HepG2 (cell line): ENCODE measurements at regions not wholly inside any gene's neighbourhood (a gene's known extent, or its start where the extent isn't known, plus 50 kb on each side); places are given as distances from the start of the nearest gene placed in this dataset.

Experiments
- ATAC-seq: fragments of 200-7000 bp; cut with Tn5 transposase; 3 replicates; pipeline ENCODE4 v1.9.1; 2020; ENCODE audit warnings: mild to moderate bottlenecking, moderate library complexity
- BruUV-seq: library from RNA; stranded (reverse); fragments of 400-500 nt; replicated peaks from 2 replicates; lab custom pipeline; 2021; lab: Mats Ljungman, UMichigan
- CTCF ChIA-PET: fragments of 300-600 bp; formaldehyde crosslinking; extraction: SDS; loops from one replicate; lab custom pipeline; 2021; ENCODE audit warnings: low total read pairs, inconsistent platforms, low intra/inter-chr PET ratio; lab: Yijun Ruan, JAX
- POLR2A ChIA-PET: fragments of 350-600 bp; sonication (Branson Sonifier 250); formaldehyde crosslinking; loops from one replicate; lab custom pipeline; 2020; ENCODE audit warnings: antibody characterized with exemption, inconsistent platforms; lab: Yijun Ruan, JAX
- DNase-seq: peaks from one replicate; pipeline ENCODE4 v3.0.0-alpha.2; 2015; ENCODE audit warnings: low spot score
- FAIRE-seq: peaks from 3 replicates; lab custom pipeline; 2011; peaks lifted over from hg19 to GRCh38; lab: Jason Lieb, UNC
- H2AFZ ChIP-seq: one replicate; pipeline ENCODE4 v1.6.1; 2011; ENCODE audit warnings: low read length, inconsistent platforms
- H3K27ac ChIP-seq: fragments of 300-600 bp; 3 replicates; pipeline ENCODE4 v1.8.0; 2011; ENCODE audit warnings: mixed run types, mild to moderate bottlenecking, mixed read lengths, low read length, inconsistent platforms; ENCODE audit not compliant: insufficient read depth; ENCODE audit errors: extremely low read length
- H3K27me3 ChIP-seq, 2 experiments: fragments of 200-600 bp in 1 of 2; 2 replicates in 1 of 2; 3 replicates in 1 of 2; pipeline versions ENCODE4 v1.6.0 to v1.8.0; 2011; ENCODE audit warnings: low read length in 2 of 2, mild to moderate bottlenecking in 2 of 2, moderate library complexity in 2 of 2, inconsistent platforms in 1 of 2; ENCODE audit not compliant: insufficient read depth in 2 of 2, control insufficient read depth in 1 of 2
- H3K36me3 ChIP-seq, 2 experiments: fragments of 200-600 bp in 1 of 2; replicated peaks in 1 of 2; 2 replicates in 1 of 2; 3 replicates in 1 of 2; pipeline versions ENCODE4 v1.5.1 to v1.8.0; 2011; ENCODE audit warnings: low read length in 2 of 2, inconsistent platforms in 1 of 2; ENCODE audit not compliant: insufficient read depth in 2 of 2, control insufficient read depth in 1 of 2
- H3K4me1 ChIP-seq: 2 replicates; pipeline ENCODE4 v1.5.1; 2012; ENCODE audit warnings: low read length, inconsistent platforms; ENCODE audit not compliant: insufficient read depth
- H3K4me2 ChIP-seq: 2 replicates; pipeline ENCODE4 v1.6.0; 2011; ENCODE audit warnings: low read depth, low read length, inconsistent platforms
- H3K4me3 ChIP-seq, 3 experiments: fragments of 200-600 bp in 1 of 3; sonication (generic), shearing (Covaris generic) in 1 of 3; replicated peaks in 1 of 3; 2 replicates each; pipeline ENCODE4 v1.5.1; 2011 to 2016; ENCODE audit warnings: low read length in 3 of 3, inconsistent platforms in 2 of 3, low read depth in 2 of 3, mild to moderate bottlenecking in 2 of 3, control low read depth in 1 of 3, mixed read lengths in 1 of 3; ENCODE audit not compliant: insufficient read depth in 1 of 3
- H3K79me2 ChIP-seq: one replicate; pipeline ENCODE4 v1.6.1; 2011; ENCODE audit warnings: low read length, inconsistent platforms; ENCODE audit not compliant: insufficient read depth
- H3K9ac ChIP-seq: 2 replicates; pipeline ENCODE4 v1.6.0; 2011; ENCODE audit warnings: mild to moderate bottlenecking, low read depth, low read length, inconsistent platforms; ENCODE audit not compliant: insufficient read depth
- H3K9me3 ChIP-seq: 2 replicates; pipeline ENCODE4 v1.5.1; 2012; ENCODE audit warnings: mild to moderate bottlenecking, low read length
- H4K20me1 ChIP-seq: 2 replicates; pipeline ENCODE4 v1.6.0; 2011; ENCODE audit warnings: inconsistent platforms, mild to moderate bottlenecking, low read length, moderate library complexity; ENCODE audit not compliant: insufficient read depth
- DPF2 ChIP-seq: sonication (generic); formaldehyde crosslinking; IDR thresholded peaks from 2 replicates; pipeline ENCODE4 v1.4.0; 2020; ENCODE audit warnings: mild to moderate bottlenecking, low read depth, missing genetic modification reagents, borderline replicate concordance
- IKZF4 ChIP-seq: sonication (generic); formaldehyde crosslinking; IDR thresholded peaks from 2 replicates; pipeline ENCODE4 v1.5.1; 2020; ENCODE audit warnings: borderline replicate concordance, mild to moderate bottlenecking, low read depth, missing genetic modification reagents; ENCODE audit errors: not compliant biosample characterization
- ISX ChIP-seq: sonication (generic); formaldehyde crosslinking; conservative IDR thresholded peaks from 2 replicates; pipeline ENCODE4 v1.5.0; 2020; ENCODE audit warnings: missing genetic modification reagents
- MAFK ChIP-seq, 2 experiments: IDR thresholded peaks in 1 of 2; conservative IDR thresholded peaks in 1 of 2; 2 replicates each; pipeline ENCODE4 v1.6.1; 2011; ENCODE audit warnings: improper control_type of control experiment in 2 of 2, low read length in 2 of 2
- NFRKB ChIP-seq: fragments of 450-650 bp; IDR thresholded peaks from 2 replicates; pipeline ENCODE4 v1.6.1; 2017
- NFYB ChIP-seq: sonication (generic); formaldehyde crosslinking; IDR thresholded peaks from 2 replicates; pipeline ENCODE4 v1.4.0; 2020; ENCODE audit warnings: missing genetic modification reagents
- RBFOX2 ChIP-seq: fragments of 200-400 bp; formaldehyde crosslinking; IDR thresholded peaks from 2 replicates; pipeline ENCODE4 v1.6.1; 2017; ENCODE audit warnings: low read depth, mild to moderate bottlenecking, low read length
- SOX6 ChIP-seq, 2 experiments: fragments of 450-650 bp in 1 of 2; sonication (generic) in 1 of 2; formaldehyde crosslinking in 1 of 2; IDR thresholded peaks; 2 replicates each; pipeline versions ENCODE4 v1.4.0 to v1.6.1; 2017 to 2020; ENCODE audit warnings: antibody characterized with exemption in 1 of 2, mild to moderate bottlenecking in 1 of 2, missing genetic modification reagents in 1 of 2
- SP5 ChIP-seq: IDR thresholded peaks from 2 replicates; pipeline ENCODE4 v1.6.1; 2016; ENCODE audit warnings: low read depth, borderline replicate concordance
- ZNF101 ChIP-seq: sonication (generic); formaldehyde crosslinking; IDR thresholded peaks from 2 replicates; pipeline ENCODE4 v1.4.0; 2020; ENCODE audit warnings: mild to moderate bottlenecking, low read depth, missing genetic modification reagents, borderline replicate concordance
- ZNF207 ChIP-seq: fragments of 450-650 bp; IDR thresholded peaks from 2 replicates; pipeline ENCODE4 v1.6.1; 2016; ENCODE audit warnings: antibody characterized with exemption, borderline replicate concordance
- ZNF598 ChIP-seq: sonication (generic); formaldehyde crosslinking; IDR thresholded peaks from 2 replicates; pipeline ENCODE4 v1.5.1; 2020; ENCODE audit warnings: mild to moderate bottlenecking, missing genetic modification reagents, borderline replicate concordance
- ZNF737 ChIP-seq: sonication (generic); formaldehyde crosslinking; IDR thresholded peaks from 2 replicates; pipeline ENCODE4 v1.5.0; 2020; ENCODE audit warnings: missing genetic modification reagents, mild to moderate bottlenecking, borderline replicate concordance
- ZNF761 ChIP-seq: sonication (generic); formaldehyde crosslinking; conservative IDR thresholded peaks from 2 replicates; pipeline ENCODE4 v1.4.0; 2020; ENCODE audit warnings: mild to moderate bottlenecking, missing genetic modification reagents
- WGBS: methylation state at CpG from one replicate; pipeline ENCODE4 v1.1.6; 2017; ENCODE audit warnings: low lambda C conversion rate; 5-methylcytosine and 5-hydroxymethylcytosine counted together
- in situ Hi-C: cut with HindIII; loops from 2 replicates; pipeline ENCODE4 v1.10.0; 2017; ENCODE audit warnings: low pct_unique_long_range_greater_than_20kb; ENCODE audit not compliant: extremely low pct_ligation_motif_present
- intact Hi-C: fragments of 100-400 bp; cut with micrococcal nuclease; formaldehyde crosslinking; loops from one replicate; pipeline ENCODE4 v1.10.0; 2022; ENCODE audit not compliant: unreplicated experiment
- TF ChIP-seq, protein P1 (sequence below): IDR thresholded peaks from 2 replicates; pipeline ENCODE4 v1.6.1; 2012; ENCODE audit warnings: inconsistent platforms
- TF ChIP-seq, protein P2 (sequence below): sonication (generic); formaldehyde crosslinking; IDR thresholded peaks from 2 replicates; pipeline ENCODE4 v1.4.0; 2020; ENCODE audit warnings: mild to moderate bottlenecking, missing genetic modification reagents, borderline replicate concordance
- TF ChIP-seq, protein P3 (sequence below): sonication (generic); formaldehyde crosslinking; IDR thresholded peaks from 2 replicates; pipeline ENCODE4 v1.5.0; 2020; ENCODE audit warnings: mild to moderate bottlenecking, missing genetic modification reagents, borderline replicate concordance

DNA sequence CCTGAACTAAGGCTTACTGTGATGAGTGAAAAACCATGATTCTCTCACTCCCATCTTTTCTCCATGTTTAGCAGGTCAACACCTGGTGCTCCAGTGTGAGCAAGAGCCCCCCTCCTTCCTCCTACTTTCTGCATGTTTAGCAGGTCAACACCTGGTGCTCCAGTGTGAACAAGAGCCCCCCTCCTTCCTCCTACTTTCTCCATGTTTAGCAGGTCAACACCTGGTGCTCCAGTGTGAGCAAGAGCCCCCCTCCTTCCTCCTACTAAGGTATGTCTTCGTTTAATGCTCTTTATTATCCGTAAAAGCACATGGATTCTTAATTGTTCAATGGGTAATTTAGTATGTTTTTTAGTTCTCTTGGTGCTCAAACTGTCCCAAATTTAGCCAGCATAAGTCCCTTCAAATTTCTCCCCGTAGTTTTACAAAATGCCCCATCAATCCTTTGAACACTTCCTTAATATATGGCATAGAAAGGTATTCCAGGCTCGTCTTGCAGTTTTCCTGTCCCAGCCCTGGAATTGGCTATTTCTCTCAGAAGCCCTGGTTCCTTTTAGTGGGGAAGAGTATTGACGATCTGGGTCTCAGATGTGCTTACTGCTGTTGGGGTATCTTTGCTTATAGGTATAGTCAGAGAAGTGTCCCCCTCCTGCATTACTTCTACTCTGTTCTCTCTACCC is 760.8 kb upstream of the TPTE start:
- Histone ChIP-seq H3K36me3 (no peaks in the 10 kb centered on the region), H4K20me1 (no peaks in the 10 kb centered on the region), H3K4me3 (no peak overlapping the region), H3K79me2 (no peaks in the 10 kb centered on the region), H3K27ac (no peak overlapping the region), H3K9me3 (peaks cover 92% of the 10 kb centered on the region), H2AFZ (no peak overlapping the region), H3K27me3 (no peaks in the 10 kb centered on the region), H3K9ac (no peak overlapping the region), H3K4me1 (no peaks in the 10 kb centered on the region), H3K4me2 (no peak overlapping the region)
- DNase-seq (no peak), ATAC-seq (no peak), FAIRE-seq (no peak)
- intact Hi-C loops (no loop called here), in situ Hi-C loops (no loop called here)
- no TSS peak for BruUV-seq
- POLR2A ChIA-PET = no interaction called here
- CTCF ChIA-PET = no interaction called here
- WGBS = 12% methylated on average over 5 of the region's 5 CpGs
- no peak for TF ChIP-seq ZNF761 (CRISPR knock-in tag)
- TF ChIP-seq, protein P1, sequence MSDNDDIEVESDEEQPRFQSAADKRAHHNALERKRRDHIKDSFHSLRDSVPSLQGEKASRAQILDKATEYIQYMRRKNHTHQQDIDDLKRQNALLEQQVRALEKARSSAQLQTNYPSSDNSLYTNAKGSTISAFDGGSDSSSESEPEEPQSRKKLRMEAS = no peak
- no peak for TF ChIP-seq SOX6 (IDR thresholded peaks at IDR 0.05)
- no peak for TF ChIP-seq SOX6 (CRISPR knock-in tag; IDR thresholded peaks at IDR 0.05)
- TF ChIP-seq MAFK (conservative IDR thresholded peaks at IDR 0.05 in 1 of 2, IDR thresholded peaks at IDR 0.05 in 1 of 2; ENCODE audit: low read length in 2 of 2) = no peak
- TF ChIP-seq ZNF737 (CRISPR knock-in tag) = no peak
- no peak for TF ChIP-seq DPF2 (CRISPR knock-in tag)
- TF ChIP-seq, protein P2, sequence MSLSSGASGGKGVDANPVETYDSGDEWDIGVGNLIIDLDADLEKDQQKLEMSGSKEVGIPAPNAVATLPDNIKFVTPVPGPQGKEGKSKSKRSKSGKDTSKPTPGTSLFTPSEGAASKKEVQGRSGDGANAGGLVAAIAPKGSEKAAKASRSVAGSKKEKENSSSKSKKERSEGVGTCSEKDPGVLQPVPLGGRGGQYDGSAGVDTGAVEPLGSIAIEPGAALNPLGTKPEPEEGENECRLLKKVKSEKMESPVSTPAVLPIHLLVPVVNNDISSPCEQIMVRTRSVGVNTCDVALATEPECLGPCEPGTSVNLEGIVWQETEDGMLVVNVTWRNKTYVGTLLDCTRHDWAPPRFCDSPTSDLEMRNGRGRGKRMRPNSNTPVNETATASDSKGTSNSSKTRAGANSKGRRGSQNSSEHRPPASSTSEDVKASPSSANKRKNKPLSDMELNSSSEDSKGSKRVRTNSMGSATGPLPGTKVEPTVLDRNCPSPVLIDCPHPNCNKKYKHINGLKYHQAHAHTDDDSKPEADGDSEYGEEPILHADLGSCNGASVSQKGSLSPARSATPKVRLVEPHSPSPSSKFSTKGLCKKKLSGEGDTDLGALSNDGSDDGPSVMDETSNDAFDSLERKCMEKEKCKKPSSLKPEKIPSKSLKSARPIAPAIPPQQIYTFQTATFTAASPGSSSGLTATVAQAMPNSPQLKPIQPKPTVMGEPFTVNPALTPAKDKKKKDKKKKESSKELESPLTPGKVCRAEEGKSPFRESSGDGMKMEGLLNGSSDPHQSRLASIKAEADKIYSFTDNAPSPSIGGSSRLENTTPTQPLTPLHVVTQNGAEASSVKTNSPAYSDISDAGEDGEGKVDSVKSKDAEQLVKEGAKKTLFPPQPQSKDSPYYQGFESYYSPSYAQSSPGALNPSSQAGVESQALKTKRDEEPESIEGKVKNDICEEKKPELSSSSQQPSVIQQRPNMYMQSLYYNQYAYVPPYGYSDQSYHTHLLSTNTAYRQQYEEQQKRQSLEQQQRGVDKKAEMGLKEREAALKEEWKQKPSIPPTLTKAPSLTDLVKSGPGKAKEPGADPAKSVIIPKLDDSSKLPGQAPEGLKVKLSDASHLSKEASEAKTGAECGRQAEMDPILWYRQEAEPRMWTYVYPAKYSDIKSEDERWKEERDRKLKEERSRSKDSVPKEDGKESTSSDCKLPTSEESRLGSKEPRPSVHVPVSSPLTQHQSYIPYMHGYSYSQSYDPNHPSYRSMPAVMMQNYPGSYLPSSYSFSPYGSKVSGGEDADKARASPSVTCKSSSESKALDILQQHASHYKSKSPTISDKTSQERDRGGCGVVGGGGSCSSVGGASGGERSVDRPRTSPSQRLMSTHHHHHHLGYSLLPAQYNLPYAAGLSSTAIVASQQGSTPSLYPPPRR = no peak
- TF ChIP-seq IKZF4 = no peak
- TF ChIP-seq NFRKB = no peak
- TF ChIP-seq, protein P3, sequence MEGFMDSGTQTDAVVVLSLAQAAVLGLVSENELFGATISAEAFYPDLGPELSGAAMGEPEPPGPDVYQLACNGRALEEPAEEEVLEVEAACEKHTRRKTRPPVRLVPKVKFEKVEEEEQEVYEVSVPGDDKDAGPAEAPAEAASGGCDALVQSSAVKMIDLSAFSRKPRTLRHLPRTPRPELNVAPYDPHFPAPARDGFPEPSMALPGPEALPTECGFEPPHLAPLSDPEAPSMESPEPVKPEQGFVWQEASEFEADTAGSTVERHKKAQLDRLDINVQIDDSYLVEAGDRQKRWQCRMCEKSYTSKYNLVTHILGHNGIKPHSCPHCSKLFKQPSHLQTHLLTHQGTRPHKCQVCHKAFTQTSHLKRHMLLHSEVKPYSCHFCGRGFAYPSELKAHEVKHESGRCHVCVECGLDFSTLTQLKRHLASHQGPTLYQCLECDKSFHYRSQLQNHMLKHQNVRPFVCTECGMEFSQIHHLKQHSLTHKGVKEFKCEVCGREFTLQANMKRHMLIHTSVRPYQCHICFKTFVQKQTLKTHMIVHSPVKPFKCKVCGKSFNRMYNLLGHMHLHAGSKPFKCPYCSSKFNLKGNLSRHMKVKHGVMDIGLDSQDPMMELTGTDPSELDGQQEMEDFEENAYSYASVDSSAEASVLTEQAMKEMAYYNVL (CRISPR knock-in tag) = no peak
- no peak for TF ChIP-seq ZNF207
- TF ChIP-seq RBFOX2 = no peak
- TF ChIP-seq ZNF598 = no peak
- no peak for TF ChIP-seq ZNF101 (CRISPR knock-in tag)
- no peak for TF ChIP-seq SP5 (CRISPR knock-in tag)
- no peak for TF ChIP-seq NFYB (CRISPR knock-in tag)
- no peak for TF ChIP-seq ISX (CRISPR knock-in tag)
